Epithelial cell of proximal tubule (primary cell): ENCODE measurements at regions not wholly inside any gene's neighbourhood (a gene's known extent, or its start where the extent isn't known, plus 50 kb on each side); places are given as distances from the start of the nearest gene placed in this dataset.

ENCODE experiments used
- DNase-seq: peaks from one replicate; pipeline ENCODE4 v3.0.0-alpha.2; 2011; ENCODE audit warnings: low read depth
- H3K4me3 ChIP-seq: 2 replicates; pipeline ENCODE4 v1.5.1; 2011; ENCODE audit warnings: low read depth, mild to moderate bottlenecking, low read length
- TF ChIP-seq, protein P1 (sequence below): conservative IDR thresholded peaks from 2 replicates; pipeline ENCODE4 v1.5.1; 2012; ENCODE audit warnings: low read depth, mild to moderate bottlenecking, low read length

- TF ChIP-seq, protein P1, sequence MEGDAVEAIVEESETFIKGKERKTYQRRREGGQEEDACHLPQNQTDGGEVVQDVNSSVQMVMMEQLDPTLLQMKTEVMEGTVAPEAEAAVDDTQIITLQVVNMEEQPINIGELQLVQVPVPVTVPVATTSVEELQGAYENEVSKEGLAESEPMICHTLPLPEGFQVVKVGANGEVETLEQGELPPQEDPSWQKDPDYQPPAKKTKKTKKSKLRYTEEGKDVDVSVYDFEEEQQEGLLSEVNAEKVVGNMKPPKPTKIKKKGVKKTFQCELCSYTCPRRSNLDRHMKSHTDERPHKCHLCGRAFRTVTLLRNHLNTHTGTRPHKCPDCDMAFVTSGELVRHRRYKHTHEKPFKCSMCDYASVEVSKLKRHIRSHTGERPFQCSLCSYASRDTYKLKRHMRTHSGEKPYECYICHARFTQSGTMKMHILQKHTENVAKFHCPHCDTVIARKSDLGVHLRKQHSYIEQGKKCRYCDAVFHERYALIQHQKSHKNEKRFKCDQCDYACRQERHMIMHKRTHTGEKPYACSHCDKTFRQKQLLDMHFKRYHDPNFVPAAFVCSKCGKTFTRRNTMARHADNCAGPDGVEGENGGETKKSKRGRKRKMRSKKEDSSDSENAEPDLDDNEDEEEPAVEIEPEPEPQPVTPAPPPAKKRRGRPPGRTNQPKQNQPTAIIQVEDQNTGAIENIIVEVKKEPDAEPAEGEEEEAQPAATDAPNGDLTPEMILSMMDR = no peak
- H3K4me3 ChIP-seq = no peak overlapping the region
- no peak for DNase-seq
Observed at GRCh38 chr21:21968810-21969209, 970.6 kb downstream of the NCAM2 start.

- TF ChIP-seq, protein P1 = no peak
- DNase-seq = no peak
- H3K4me3 ChIP-seq = no peak overlapping the region
Observed at GRCh38 chr21:21969211-21969610, 971.0 kb downstream of the NCAM2 start.

DNA sequence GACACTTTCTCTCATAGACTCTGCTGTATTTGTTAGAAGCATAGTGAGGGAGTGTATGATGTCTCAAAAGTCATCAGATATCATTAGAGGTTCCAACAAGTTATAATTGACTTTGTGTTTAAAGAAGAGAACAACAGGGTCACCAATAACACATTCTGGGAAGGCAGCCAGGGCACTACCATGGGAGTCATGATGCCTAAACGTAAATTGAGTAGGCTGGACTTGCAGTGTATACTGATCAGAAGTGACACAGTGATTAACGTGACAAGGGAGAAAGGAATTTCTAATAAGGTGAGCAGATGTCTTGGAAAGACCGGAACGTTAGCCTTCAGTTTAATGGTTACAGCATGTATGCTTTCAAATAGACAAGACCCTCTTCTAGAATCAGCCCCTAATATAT is 973.2 kb downstream of the NCAM2 start:
- DNase-seq = no peak
- TF ChIP-seq, protein P1 = no peak
- no peak overlapping the region for H3K4me3 ChIP-seq

DNA sequence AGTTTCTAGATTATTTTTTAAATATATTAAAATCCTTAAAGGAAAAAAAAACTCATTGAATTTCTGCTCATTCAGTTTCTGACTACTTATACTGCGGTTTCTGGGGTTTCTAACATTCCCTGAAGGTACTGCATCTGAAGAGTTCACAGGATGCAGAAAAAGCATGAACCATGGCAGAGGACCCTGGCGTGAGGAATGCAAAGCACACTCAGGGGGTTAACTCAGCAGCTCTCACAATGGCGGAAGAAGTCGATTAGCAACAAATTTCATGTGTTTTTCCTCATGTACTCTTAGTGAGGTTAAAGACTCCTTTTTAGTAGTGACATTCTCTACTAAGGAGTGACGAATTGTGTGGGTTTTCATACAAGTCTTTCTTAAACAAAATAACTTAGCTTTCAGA is 975.6 kb downstream of the NCAM2 start:
- no peak overlapping the region for H3K4me3 ChIP-seq
- DNase-seq = no peak
- TF ChIP-seq, protein P1 = no peak

GRCh38 chr21:21996891-21997290 is 998.7 kb downstream of the NCAM2 start:
- DNase-seq = no peak
- TF ChIP-seq, protein P1 = no peak
- H3K4me3 ChIP-seq = no peak overlapping the region

DNA sequence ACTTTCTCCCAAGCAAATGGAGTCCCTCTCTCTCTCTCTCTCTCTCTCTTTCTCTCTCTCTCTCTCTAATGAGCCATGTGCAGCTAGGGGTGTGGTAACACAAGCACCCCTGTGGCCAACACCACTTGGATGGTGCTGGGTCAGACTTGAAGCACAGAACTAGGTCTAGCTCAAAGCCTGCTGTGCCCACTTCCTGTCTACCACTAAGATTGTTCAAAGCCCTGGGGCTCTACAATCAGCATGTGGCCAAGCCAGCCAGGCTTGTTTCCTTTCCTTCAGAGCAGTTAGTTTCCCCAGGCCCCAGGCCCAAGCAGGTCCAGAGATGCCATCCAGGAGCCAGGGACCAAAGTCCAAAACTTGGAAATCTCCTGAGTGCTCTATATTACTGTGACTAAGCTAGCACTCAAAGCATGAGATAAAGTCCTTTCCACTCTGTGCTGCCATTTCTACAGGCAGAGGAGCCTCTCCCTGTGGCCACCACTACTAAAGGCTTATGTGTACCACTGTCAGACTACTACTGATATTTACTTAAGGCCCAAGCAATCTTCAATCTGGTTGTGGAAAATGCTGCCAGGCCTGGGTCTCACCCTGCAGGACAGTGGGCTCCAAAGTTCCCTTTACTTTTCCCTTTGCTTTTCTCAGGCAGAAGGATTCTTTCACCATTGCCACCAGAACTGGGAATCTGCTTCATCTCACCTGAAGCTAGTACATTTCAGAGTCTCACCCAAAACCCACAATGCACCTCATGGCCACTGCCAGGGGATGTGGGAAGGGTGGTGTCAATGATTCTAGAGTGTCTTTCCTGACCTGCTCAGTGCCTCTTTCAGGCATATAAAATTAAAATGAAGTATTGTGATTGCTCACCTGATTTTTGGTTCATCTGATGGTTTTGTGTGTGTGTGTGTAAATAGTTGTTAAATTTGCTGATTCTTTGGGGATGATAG is 999.5 kb downstream of the NCAM2 start:
- TF ChIP-seq, protein P1 = no peak
- no peak overlapping the region for H3K4me3 ChIP-seq
- no peak for DNase-seq

DNA sequence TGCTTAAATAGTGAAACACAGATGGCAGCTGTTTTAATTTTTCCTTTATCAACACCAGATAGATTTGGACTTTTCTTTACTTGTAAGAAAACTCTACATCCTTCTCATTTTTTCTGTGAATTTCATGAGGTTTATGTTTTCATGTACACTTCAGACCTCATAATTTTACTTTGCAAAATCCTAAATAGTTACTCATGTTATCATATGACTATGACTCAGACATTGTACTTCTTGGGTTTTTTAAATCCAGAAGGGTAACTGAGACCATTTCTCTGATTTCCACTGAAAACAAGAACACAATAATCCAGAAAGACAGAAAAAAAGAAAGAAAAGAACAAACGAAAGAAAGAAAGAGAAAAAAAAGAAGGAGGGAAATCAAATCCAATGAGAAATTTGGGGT is 1021.6 kb downstream of the NCAM2 start:
- TF ChIP-seq, protein P1 = no peak
- H3K4me3 ChIP-seq = no peak overlapping the region
- no peak for DNase-seq
